Loucy (cell line): ENCODE measurements at regions not wholly inside any gene's neighbourhood (a gene's known extent, or its start where the extent isn't known, plus 50 kb on each side); places are given as distances from the start of the nearest gene placed in this dataset.

Experiments
- H2AFZ ChIP-seq: fragments of 200-600 bp; sonication (generic); 2 replicates; pipeline ENCODE4 v1.6.0; 2016; ENCODE audit warnings: antibody characterized with exemption, mild to moderate bottlenecking, low read length, moderate library complexity
- H3F3A ChIP-seq: fragments of 200-600 bp; 2 replicates; pipeline ENCODE4 v1.6.0; 2016; ENCODE audit warnings: antibody characterized with exemption, low read depth, mild to moderate bottlenecking
- H3K27me3 ChIP-seq: fragments of 200-600 bp; sonication (generic); 2 replicates; pipeline ENCODE4 v1.6.1; 2014; ENCODE audit warnings: low read length, mild to moderate bottlenecking; ENCODE audit not compliant: insufficient read depth, poor library complexity, severe bottlenecking
- H3K36me3 ChIP-seq: fragments of 200-600 bp; sonication (generic); 2 replicates; pipeline ENCODE4 v1.6.1; 2016; ENCODE audit warnings: low read length; ENCODE audit not compliant: insufficient read depth
- H3K4me1 ChIP-seq: fragments of 200-600 bp; sonication (generic); 2 replicates; pipeline ENCODE4 v1.5.1; 2014; ENCODE audit warnings: low read length, mild to moderate bottlenecking; ENCODE audit not compliant: insufficient read depth, poor library complexity, severe bottlenecking
- H3K4me2 ChIP-seq: fragments of 200-600 bp; sonication (generic); 2 replicates; pipeline ENCODE4 v1.6.0; 2014; ENCODE audit warnings: antibody characterized with exemption, low read length, low read depth, mild to moderate bottlenecking; ENCODE audit not compliant: poor library complexity, severe bottlenecking
- H3K4me3 ChIP-seq: fragments of 200-600 bp; sonication (generic); 2 replicates; pipeline ENCODE4 v1.5.1; 2014; ENCODE audit warnings: low read length, mild to moderate bottlenecking, mixed read lengths; ENCODE audit not compliant: poor library complexity, severe bottlenecking
- H3K79me2 ChIP-seq: fragments of 200-600 bp; sonication (generic); 2 replicates; pipeline ENCODE4 v1.6.1; 2014; ENCODE audit warnings: low read length; ENCODE audit not compliant: insufficient read depth
- H3K9ac ChIP-seq: fragments of 200-600 bp; sonication (generic); 2 replicates; pipeline ENCODE4 v1.6.0; 2014; ENCODE audit warnings: mild to moderate bottlenecking, low read depth, low read length, moderate library complexity; ENCODE audit not compliant: poor library complexity, severe bottlenecking
- H3K9me2 ChIP-seq: fragments of 200-600 bp; sonication (generic); replicated peaks from 2 replicates; pipeline ENCODE4 v1.6.1; 2016; ENCODE audit warnings: low read depth, low read length, mixed read lengths
- H3K9me3 ChIP-seq: fragments of 200-600 bp; sonication (generic); 2 replicates; pipeline ENCODE4 v1.6.1; 2014; ENCODE audit warnings: mild to moderate bottlenecking, antibody characterized with exemption, low read length, low read depth; ENCODE audit not compliant: insufficient read depth
- H4K20me1 ChIP-seq: fragments of 200-600 bp; sonication (generic); 2 replicates; pipeline ENCODE4 v1.6.0; 2014; ENCODE audit warnings: antibody characterized with exemption, low read length, mild to moderate bottlenecking; ENCODE audit not compliant: insufficient read depth, poor library complexity, severe bottlenecking
- CTCF ChIP-seq: fragments of 200-600 bp; sonication (generic); conservative IDR thresholded peaks from 2 replicates; pipeline ENCODE4 v1.5.1; 2014; ENCODE audit warnings: mild to moderate bottlenecking, antibody characterized with exemption, low read length
- EZH2phosphoT487 ChIP-seq: fragments of 200-600 bp; IDR thresholded peaks from 2 replicates; pipeline ENCODE4 v1.6.1; 2018; ENCODE audit warnings: antibody characterized with exemption, mild to moderate bottlenecking, moderate library complexity, borderline replicate concordance

GRCh38 chr15:23881291-23881690, 194.2 kb upstream of the NDN start:
- Histone ChIP-seq H3K4me1 (no peaks in the 10 kb centered on the region), H3K4me3 (no peak overlapping the region), H3K9me3 (no peaks in the 10 kb centered on the region), H3K4me2 (no peak overlapping the region), H3K36me3 (no peaks in the 10 kb centered on the region), H2AFZ (no peak overlapping the region), H3K9ac (no peak overlapping the region), H3K27me3 (no peaks in the 10 kb centered on the region), H3K9me2 (no peaks in the 10 kb centered on the region), H3F3A (no peaks in the 10 kb centered on the region), H3K79me2 (no peaks in the 10 kb centered on the region), H4K20me1 (no peaks in the 10 kb centered on the region)
- no peak for TF ChIP-seq EZH2phosphoT487
- TF ChIP-seq CTCF = no peak

DNA sequence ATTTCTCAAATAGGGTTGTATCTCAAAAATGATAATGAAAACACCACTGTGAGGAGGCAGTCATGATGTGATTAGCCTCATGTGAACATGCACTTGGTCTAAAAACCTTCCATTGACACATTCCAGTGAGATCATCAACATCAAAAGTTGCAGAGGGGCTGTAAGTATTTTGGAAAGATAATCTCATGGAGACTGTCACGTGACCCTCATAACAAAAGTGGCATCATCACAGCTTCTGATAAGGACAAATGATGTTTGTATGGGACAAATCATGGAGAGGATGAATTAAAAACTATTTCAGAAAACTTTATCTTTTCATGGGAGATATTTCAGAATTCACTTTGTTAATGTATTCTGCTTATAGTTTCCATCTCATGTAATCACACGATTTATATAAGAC, 203.1 kb upstream of the NDN start:
- no peak overlapping the region for H3K9ac ChIP-seq
- H3K4me3 ChIP-seq = no peak overlapping the region
- no peaks in the 10 kb centered on the region for H3K9me2 ChIP-seq
- no peaks in the 10 kb centered on the region for H3K36me3 ChIP-seq
- H3K79me2 ChIP-seq = no peaks in the 10 kb centered on the region
- H3K4me1 ChIP-seq = no peaks in the 10 kb centered on the region
- no peaks in the 10 kb centered on the region for H3K27me3 ChIP-seq
- TF ChIP-seq EZH2phosphoT487 = no peak
- TF ChIP-seq CTCF = no peak
- H4K20me1 ChIP-seq = no peaks in the 10 kb centered on the region
- H3K9me3 ChIP-seq = no peaks in the 10 kb centered on the region; the same call in 1 of the 2 replicates
- H3K4me2 ChIP-seq = no peak overlapping the region
- no peak overlapping the region for H2AFZ ChIP-seq
- H3F3A ChIP-seq = no peaks in the 10 kb centered on the region

DNA sequence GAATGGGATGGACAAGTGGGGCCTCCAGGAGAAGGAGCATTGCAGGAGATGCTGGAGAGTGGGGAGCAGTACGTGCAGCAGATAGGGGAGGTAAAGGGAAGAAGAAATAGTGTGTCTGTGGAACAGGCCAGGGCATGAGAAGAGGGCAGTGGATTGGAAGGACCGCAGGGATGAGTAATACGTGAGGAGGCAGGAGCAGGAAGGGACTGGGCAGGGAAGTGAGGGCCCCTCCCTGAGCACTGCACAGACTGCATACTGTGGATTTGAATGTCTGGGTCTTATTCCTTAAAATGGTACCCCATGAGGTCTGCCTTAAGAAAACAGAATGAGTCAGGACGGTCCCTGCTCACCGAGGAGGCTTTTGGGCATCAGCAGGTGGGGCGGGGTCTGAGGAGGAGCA, 210.0 kb upstream of the NDN start:
- Histone ChIP-seq H3K79me2 (no peaks in the 10 kb centered on the region), H3F3A (no peaks in the 10 kb centered on the region), H4K20me1 (no peaks in the 10 kb centered on the region), H3K27me3 (no peaks in the 10 kb centered on the region), H3K9ac (no peak overlapping the region), H3K9me3 (no peaks in the 10 kb centered on the region), H3K4me1 (no peaks in the 10 kb centered on the region), H3K9me2 (no peaks in the 10 kb centered on the region), H3K4me2 (no peak overlapping the region), H3K36me3 (no peaks in the 10 kb centered on the region), H2AFZ (no peak overlapping the region), H3K4me3 (no peak overlapping the region)
- TF ChIP-seq CTCF = no peak
- no peak for TF ChIP-seq EZH2phosphoT487
